GM12865 (cell line): ENCODE measurements at regions not wholly inside any gene's neighbourhood (a gene's known extent, or its start where the extent isn't known, plus 50 kb on each side); places are given as distances from the start of the nearest gene placed in this dataset.

Experiments used
- DNase-seq: peaks from one replicate; pipeline ENCODE4 v3.0.0; 2010; ENCODE audit warnings: low read depth
- H3K4me3 ChIP-seq: 2 replicates; pipeline ENCODE4 v1.5.1; 2011; ENCODE audit warnings: mild to moderate bottlenecking, low read depth, low read length, control low read depth
- TF ChIP-seq, protein P1 (sequence below): IDR thresholded peaks from 2 replicates; pipeline ENCODE4 v1.5.1; 2011; ENCODE audit warnings: low read length, control low read depth, low read depth, inconsistent platforms; ENCODE audit not compliant: insufficient read depth; ENCODE audit errors: missing control alignments

DNA sequence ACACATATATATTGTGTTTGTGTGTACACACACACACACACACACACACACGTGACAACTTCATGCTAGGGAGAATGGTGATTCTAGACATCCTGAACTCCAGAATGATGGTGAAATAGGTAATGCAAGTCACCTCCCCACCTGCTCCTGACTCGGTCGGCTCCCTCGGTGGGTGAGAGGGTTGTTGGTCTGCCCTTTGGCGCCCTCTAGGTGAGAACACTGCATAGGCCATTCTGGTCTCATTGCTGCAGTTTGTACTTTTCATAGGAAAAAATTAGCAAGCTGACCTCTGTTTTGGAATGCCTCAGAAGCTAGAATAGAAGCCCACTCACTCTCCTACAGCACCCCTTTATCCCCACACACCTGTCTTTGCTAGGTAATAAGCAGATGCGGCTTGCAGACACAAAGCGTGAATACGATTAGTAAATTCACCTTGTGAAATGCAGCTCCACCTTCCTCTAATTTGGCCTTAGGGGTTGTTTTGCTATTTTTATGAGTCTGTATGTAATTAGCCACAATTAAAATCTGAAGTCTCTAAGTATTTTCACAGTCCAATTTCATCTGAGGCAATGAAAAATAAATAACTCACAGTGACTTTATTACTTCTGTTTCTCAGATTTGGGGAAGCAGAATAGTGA, 130.0 kb upstream of the KCNJ15 start:
- no peak overlapping the region for H3K4me3 ChIP-seq
- DNase-seq, result peak; percentile 60
- TF ChIP-seq, protein P1, sequence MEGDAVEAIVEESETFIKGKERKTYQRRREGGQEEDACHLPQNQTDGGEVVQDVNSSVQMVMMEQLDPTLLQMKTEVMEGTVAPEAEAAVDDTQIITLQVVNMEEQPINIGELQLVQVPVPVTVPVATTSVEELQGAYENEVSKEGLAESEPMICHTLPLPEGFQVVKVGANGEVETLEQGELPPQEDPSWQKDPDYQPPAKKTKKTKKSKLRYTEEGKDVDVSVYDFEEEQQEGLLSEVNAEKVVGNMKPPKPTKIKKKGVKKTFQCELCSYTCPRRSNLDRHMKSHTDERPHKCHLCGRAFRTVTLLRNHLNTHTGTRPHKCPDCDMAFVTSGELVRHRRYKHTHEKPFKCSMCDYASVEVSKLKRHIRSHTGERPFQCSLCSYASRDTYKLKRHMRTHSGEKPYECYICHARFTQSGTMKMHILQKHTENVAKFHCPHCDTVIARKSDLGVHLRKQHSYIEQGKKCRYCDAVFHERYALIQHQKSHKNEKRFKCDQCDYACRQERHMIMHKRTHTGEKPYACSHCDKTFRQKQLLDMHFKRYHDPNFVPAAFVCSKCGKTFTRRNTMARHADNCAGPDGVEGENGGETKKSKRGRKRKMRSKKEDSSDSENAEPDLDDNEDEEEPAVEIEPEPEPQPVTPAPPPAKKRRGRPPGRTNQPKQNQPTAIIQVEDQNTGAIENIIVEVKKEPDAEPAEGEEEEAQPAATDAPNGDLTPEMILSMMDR, result peak; percentile 85

DNA sequence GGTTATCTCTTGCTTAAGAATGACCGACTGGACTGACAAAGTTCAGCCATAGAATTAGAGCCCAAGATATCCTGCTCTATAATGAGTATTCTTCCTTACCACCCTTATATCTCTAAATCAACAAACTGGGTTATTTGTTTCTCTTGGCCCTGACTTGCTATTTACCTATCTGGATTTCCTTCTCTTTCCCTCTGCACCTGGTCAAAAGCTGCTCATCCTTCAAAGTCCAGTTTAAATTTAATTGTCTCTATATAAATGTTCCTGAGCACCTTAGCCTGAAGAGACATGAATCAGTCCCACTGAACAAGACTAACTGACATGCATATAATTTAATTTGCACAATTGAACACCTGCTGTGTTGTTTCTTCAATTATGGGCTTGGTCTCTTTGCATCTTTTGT, 127.1 kb upstream of the KCNJ15 start:
- DNase-seq, result no peak
- TF ChIP-seq, protein P1, result no peak
- H3K4me3 ChIP-seq, result no peak overlapping the region

DNA sequence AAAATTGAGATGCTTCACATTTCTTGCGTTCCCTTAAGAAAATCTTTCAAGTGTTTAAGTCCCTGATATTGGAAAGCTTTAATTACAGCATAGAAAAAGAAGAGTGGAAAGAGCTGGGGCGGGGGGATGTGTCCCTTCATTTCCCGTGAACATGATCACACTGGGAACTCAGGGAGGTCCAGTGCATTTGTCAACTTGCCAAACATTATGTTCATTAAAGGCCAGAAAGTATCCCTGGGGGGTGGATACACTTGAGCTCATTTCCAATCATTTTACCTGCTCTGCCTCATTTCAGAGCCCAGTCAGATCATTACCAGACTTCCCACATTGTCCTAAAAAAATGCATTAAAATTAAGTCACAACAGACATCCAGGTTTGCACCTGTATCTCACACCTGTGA, 123.6 kb upstream of the KCNJ15 start:
- H3K4me3 ChIP-seq, result no peak overlapping the region
- DNase-seq, result no peak
- TF ChIP-seq, protein P1, result no peak

DNA sequence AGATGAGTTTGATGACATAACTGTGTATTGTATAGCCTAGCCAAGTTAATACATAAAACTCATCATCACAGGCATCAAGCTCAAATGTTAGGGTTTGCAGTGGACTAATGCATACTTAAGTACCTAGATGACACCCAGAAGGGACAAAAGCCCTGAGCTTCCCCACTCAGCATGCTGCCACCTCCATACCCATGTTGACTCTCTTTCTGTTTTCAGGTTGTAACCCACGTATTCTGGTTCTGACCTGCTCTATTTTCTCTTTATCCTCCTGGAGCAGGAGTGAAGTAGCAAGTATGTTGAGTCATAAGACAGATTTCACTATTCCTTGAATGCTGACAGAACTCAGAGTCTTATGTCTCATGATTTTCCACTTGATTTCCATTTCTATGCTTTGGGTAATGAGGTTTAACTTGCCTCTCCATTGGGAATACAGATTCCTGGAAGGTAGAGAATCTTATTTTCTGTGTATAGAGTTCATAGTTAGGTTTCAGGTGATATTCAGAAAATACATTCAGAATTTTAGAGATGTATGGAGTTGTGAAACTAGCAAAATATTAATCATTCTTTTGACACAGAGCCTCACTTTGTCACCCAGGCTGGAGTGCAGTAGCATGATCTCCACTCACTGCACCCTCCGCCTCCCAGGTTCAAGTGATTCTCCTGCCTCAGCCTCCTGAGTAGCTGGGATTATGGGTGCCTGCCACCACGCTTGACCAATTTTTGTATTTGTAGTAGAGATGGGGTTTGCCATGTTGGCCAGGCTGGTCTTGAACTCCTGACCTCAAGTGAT, 122.5 kb upstream of the KCNJ15 start:
- TF ChIP-seq, protein P1, result no peak
- no peak for DNase-seq
- H3K4me3 ChIP-seq, result no peak overlapping the region

DNA sequence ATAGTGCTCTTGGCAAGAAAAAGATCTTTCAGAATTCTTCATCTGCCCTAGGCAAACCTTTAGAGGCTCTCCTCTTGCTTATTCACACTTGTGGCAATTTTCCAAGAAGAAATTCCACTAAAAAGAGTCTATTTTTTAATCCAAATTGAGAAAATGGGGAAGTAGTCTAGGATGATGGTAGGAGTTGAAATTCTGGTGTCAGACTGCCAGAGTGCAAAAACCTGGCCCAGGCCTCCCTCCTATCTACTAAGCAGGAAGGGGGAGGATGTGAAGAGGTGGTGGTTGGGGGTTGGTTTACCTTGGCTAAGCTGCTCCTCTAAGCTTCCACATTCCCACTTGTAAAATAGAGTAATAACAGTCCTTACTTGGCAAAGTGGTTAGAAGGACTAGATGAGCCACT, 120.6 kb upstream of the KCNJ15 start:
- H3K4me3 ChIP-seq, result no peak overlapping the region
- TF ChIP-seq, protein P1, result no peak
- DNase-seq, result no peak

DNA sequence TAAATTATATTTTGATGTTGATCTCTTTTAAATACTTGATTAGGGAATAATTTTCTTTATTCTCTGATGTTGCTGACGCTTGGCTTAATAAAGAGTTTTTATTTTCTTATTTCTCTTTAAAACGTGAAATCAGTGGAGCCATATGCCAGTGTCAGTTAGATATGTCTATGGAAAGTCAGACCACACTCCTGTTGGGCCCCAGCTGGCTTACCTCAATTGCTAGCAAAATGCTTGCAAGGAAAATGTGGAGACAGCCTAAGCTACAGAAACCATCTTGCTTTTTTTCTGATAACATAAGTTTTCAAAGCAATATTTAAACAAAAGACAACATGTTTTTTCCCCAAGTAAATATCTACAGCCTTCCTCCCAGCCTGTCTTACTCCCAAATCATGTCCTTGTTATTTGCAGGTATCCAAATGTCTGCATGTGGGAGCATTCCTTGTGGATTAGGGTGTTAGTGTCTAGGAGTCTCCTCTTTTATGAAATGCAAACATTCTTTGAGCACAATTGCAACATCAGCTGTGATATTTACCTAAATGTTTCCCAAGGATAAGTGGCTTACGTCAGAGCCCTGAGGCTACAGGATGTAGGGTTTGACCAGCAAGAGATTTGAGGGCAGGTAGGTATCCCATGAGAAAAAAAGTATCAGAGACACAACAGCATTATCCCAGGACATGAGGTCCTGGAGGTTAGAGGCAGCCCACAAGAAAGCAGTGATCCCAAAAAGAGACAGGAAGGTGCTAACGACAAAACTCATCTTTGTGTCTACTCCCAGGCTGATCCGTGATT, 117.2 kb upstream of the KCNJ15 start:
- H3K4me3 ChIP-seq, result no peak overlapping the region
- TF ChIP-seq, protein P1, result no peak
- DNase-seq, result no peak
